NCI-H510A treated with DMSO at 0.1 percent for 48 hours (cell line): ENCODE measurements at regions not wholly inside any gene's neighbourhood (a gene's known extent, or its start where the extent isn't known, plus 50 kb on each side); places are given as distances from the start of the nearest gene placed in this dataset.
"Not testable (repeated sequence)": the region's sequence is repeated elsewhere in the genome, so short reads cannot be mapped to it uniquely, and the experiment has no call there.

ENCODE experiments used
- DNase-seq: peaks from one replicate; lab custom pipeline; 2025; lab: John Stamatoyannopoulos, UW

GRCh38 chr7:101743241-101743994, 74.0 kb upstream of the CUX1 start:
- DNase-seq: peak; percentile 20

- peak; percentile 9 for DNase-seq
Measured at GRCh38 chr7:101743995-101744360, 73.4 kb upstream of the CUX1 start.

GRCh38 chr7:101744588-101744987, 72.8 kb upstream of the CUX1 start:
- peak; percentile 6 for DNase-seq

GRCh38 chr7:101746314-101746713, 71.1 kb upstream of the CUX1 start:
- no peak for DNase-seq

DNA sequence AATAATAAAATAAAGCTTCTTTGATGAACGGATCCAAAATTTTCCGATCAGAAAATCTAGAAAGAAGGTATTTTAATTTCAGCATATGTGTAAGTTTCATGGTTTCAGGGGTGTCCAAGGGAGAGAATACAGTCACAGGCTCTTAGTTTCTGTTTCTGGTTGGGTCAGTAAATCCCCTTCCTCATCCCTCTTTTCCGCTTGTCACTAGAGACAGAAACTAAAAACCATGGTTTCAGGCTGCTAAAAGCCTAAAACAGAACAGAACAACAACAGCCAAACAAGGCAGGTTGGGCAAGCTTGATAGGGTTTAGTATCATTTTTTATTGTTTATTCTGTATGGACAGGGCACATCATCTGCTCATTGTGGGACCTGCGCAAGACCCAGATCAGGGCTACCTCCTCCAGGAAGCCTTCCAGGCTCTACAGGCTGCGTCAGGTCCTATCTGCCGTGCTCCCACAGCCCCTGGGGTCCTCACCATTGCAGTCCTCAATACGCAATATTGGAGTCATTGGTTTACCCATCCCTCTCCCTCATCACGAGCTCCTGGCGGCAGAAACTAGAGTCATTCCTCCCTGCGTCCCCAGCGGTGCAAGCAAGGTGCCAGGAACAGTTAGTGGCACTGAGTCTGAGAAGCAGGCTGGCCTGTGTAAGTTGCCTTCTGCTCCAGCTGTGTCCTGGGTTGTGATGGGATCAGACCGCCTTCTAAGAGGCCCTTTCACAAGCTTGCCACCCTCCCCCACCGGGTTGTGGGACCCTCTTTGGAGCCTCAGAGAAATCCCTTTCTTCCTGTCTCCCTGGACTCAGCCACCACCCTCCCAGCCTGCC, 70.2 kb upstream of the CUX1 start:
- DNase-seq: no peak

DNA sequence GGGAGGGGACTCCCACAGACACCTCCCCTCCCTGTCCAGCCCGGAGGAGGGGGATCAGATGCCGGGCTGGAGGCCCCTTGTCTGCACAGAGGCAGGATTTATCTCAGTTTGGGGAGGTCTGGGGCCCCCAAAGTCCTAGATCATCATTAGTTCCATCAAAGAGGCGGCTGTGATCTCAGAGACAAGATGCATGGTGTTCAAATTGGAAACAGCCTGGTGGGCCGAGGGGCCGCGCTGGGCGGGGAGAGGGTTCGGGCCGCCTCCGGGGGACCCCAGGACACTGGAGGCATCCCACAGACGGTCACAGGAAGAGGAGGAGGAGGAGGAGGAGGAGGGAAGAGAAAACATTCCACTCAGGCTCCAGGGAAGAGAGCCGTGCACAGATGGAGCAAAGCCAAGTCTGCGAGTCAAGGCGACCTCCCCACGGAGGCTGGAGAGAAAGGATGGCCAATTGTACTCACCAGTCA, 69.5 kb upstream of the CUX1 start:
- no peak for DNase-seq

DNA sequence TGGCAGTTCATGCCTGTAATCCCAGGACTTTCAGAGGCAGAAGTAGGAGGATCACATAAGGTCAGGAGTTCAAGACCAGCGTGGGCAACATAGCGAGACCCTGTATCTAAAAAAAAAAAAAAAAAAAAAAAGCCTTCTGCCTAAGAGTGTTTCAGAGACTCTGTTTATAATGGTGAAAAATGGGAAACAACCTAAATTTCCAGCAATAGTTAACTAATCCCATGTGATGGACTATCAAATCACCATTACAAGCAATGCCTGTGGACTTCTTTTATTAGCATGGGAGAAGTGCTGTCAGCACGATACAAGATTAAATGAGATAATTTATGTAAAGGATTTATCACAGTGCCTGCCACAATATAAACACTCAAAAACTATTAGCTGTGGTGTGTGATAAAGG, 67.5 kb upstream of the CUX1 start:
- no peak for DNase-seq

GRCh38 chr7:101753316-101753715, 64.1 kb upstream of the CUX1 start:
- DNase-seq: no peak

- DNase-seq: no peak
Measured at GRCh38 chr7:101754424-101755159, 62.8 kb upstream of the CUX1 start.

DNA sequence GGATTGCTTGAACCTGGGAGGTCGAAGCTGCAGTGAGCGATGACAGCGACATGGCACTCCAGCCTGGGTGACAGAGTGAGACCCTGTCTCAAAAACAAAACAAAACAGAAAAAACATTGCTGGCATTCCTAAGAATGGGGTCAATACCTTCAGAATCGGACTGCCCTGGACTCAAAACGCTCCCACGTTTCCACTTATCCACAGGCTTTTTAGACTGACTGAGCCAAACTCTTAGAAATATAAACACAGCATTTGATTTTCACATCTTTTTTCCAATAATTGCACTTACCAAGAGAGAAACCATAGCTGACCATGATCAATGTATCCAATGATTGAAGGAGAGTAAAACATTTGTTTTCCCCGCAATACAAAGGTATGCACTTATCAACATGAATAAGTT, 59.5 kb upstream of the CUX1 start:
- no peak for DNase-seq

DNA sequence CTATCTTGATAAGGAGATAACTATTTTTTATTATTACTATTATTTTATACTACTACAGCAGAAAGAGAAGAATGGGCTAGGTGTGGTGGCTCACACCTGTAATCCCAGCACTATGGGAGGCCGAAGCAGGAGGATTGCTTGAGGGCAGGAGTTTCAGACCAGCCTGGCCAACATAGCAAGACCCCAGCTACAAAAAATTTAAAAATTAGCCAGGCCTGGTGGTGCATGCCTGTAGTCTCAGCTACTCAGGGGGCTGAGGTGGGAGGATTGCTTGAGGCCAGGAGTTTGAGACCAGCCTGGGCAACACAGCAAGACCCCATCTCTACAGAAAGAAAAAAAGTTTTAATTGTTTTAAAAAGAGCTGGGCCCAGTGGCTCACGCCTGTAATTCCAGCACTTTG, 58.9 kb upstream of the CUX1 start:
- not testable (repeated sequence) for DNase-seq

DNA sequence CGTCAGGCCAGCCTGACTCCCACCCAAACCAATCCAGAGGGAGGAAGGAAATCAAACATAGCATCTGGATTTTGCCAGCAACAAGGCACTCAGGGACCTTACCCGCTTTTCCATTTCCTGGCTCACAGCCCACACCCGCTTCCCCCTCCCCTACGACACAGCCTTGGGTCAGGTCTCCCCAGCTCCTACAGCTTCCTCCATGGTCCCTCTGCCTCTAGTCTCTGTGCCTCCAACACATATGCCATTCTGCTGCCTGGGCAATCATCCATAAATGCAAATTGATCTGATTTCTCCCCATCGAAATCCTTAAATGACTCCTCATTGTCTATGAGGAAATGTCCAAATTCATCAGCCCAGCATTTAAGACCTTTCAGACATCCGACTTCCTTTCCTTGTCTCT, 53.2 kb upstream of the CUX1 start:
- DNase-seq: no peak

GRCh38 chr7:101767544-101767943, 49.9 kb upstream of the CUX1 start:
- no peak for DNase-seq
